Nephron (organoid): ENCODE measurements at regions not wholly inside any gene's neighbourhood (a gene's known extent, or its start where the extent isn't known, plus 50 kb on each side); places are given as distances from the start of the nearest gene placed in this dataset.

Source experiments
- H3K27ac Mint-ChIP-seq, 3 experiments: 2 replicates each; pipeline ENCODE4 v1.8.0; 2020; ENCODE audit warnings: mixed read lengths in 3 of 3, mild to moderate bottlenecking in 2 of 3, moderate library complexity in 1 of 3
- H3K27me3 Mint-ChIP-seq: 2 replicates; pipeline ENCODE4 v1.8.0; 2021; ENCODE audit warnings: low read depth, mild to moderate bottlenecking, moderate library complexity, mixed read lengths
- H3K36me3 Mint-ChIP-seq: 2 replicates; pipeline ENCODE4 v1.8.0; 2020; ENCODE audit warnings: low read depth, mixed read lengths
- H3K4me1 Mint-ChIP-seq: 2 replicates; pipeline ENCODE4 v1.8.0; 2020; ENCODE audit warnings: mixed read lengths
- H3K4me3 Mint-ChIP-seq, 3 experiments: 2 replicates each; pipeline ENCODE4 v1.8.0; 2020; ENCODE audit warnings: mild to moderate bottlenecking in 3 of 3, mixed read lengths in 3 of 3, moderate library complexity in 2 of 3
- H3K9me3 Mint-ChIP-seq: 2 replicates; pipeline ENCODE4 v1.8.0; 2020; ENCODE audit warnings: mixed read lengths
- TF ChIP-seq, protein P1 (sequence below), 3 experiments: fragments of 200-600 bp; sonication (generic); IDR thresholded peaks; one replicate each; pipeline ENCODE4 v1.5.0; 2021; ENCODE audit warnings: antibody characterized with exemption in 3 of 3; ENCODE audit not compliant: unreplicated experiment in 3 of 3

DNA sequence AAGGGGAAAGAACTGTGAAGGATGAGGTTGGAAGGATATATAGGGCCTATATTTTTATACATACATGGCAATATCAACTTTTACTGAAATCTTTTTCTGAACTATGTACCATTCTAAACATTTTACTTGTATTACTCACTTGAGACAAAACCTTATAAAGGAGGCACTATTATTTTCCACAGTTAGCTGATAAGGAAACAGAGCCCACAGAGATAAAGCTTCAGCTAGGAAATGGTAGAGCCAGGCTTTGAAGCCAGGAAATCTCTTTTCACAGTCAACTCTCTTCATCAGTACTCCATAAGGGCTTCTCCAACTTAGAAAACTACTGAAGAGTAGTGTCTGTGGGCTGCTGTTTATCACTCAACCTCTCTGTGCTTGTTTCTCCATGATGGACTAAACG lies 613.7 kb downstream of the PRELID2 start:
- no peaks in the 10 kb centered on the region for H3K36me3 Mint-ChIP-seq
- H3K27me3 Mint-ChIP-seq, result no peaks in the 10 kb centered on the region
- TF ChIP-seq, protein P1, sequence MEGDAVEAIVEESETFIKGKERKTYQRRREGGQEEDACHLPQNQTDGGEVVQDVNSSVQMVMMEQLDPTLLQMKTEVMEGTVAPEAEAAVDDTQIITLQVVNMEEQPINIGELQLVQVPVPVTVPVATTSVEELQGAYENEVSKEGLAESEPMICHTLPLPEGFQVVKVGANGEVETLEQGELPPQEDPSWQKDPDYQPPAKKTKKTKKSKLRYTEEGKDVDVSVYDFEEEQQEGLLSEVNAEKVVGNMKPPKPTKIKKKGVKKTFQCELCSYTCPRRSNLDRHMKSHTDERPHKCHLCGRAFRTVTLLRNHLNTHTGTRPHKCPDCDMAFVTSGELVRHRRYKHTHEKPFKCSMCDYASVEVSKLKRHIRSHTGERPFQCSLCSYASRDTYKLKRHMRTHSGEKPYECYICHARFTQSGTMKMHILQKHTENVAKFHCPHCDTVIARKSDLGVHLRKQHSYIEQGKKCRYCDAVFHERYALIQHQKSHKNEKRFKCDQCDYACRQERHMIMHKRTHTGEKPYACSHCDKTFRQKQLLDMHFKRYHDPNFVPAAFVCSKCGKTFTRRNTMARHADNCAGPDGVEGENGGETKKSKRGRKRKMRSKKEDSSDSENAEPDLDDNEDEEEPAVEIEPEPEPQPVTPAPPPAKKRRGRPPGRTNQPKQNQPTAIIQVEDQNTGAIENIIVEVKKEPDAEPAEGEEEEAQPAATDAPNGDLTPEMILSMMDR (IDR thresholded peaks at IDR 0.05; ENCODE audit: unreplicated experiment in 3 of 3), result no peak
- no peaks in the 10 kb centered on the region for H3K4me1 Mint-ChIP-seq
- peaks cover 1% of the 10 kb centered on the region for H3K9me3 Mint-ChIP-seq
- no peak overlapping the region for H3K27ac Mint-ChIP-seq
- H3K4me3 Mint-ChIP-seq, result no peak overlapping the region

DNA sequence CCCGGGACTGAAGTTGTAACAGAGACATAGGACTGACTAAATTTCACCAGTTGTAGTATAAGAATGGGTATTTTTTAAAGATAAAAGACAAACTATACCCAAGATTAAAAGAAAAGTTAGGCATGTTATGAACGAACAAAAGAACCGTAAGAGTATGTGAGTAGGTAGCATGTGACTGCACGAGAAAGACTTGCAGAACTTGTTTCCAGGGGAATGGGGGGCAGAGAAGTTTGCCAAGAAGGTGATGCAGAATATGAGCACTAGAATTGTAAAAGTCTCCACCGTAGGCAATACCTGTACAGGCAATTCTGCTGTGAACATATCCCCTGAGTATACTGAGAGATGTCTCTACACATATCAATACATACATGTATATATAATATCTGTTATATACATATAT lies 614.7 kb downstream of the PRELID2 start:
- no peaks in the 10 kb centered on the region for H3K36me3 Mint-ChIP-seq

DNA sequence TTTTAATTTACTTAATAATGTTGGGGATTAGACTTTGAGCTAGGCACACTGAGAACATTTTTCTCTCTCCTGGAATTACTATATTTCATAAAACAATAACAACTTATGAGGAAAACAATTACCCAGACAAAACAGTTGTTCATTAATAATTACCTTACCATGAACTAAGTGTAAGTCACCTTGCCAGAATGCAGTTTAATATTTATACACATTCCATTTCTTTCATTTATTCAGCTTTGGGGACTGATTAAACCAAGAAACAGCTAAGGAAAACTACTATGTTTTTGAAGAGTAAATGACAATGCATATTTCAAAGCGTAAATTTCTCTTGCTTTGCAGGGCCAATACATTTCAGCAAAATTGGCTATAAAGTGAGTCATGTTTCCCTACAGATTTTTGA lies 616.2 kb downstream of the PRELID2 start:
- no peaks in the 10 kb centered on the region for H3K4me1 Mint-ChIP-seq
- no peaks in the 10 kb centered on the region for H3K27me3 Mint-ChIP-seq
- H3K36me3 Mint-ChIP-seq, result peaks cover 7% of the 10 kb centered on the region
- H3K4me3 Mint-ChIP-seq, result no peak overlapping the region
- peak overlapping the region in 1 of 3 experiments; percentile 92 for H3K27ac Mint-ChIP-seq
- TF ChIP-seq, protein P1 (IDR thresholded peaks at IDR 0.05; ENCODE audit: unreplicated experiment in 3 of 3), result no peak
- H3K9me3 Mint-ChIP-seq, result peaks cover 12% of the 10 kb centered on the region

More for the DNA sequence above, 614.7 kb downstream of the PRELID2 start:
- no peak overlapping the region for H3K27ac Mint-ChIP-seq
- no peaks in the 10 kb centered on the region for H3K4me1 Mint-ChIP-seq
- peaks cover 2% of the 10 kb centered on the region for H3K9me3 Mint-ChIP-seq
- TF ChIP-seq, protein P1 (IDR thresholded peaks at IDR 0.05; ENCODE audit: unreplicated experiment in 3 of 3), result no peak
- no peak overlapping the region for H3K4me3 Mint-ChIP-seq
- H3K27me3 Mint-ChIP-seq, result no peaks in the 10 kb centered on the region

DNA sequence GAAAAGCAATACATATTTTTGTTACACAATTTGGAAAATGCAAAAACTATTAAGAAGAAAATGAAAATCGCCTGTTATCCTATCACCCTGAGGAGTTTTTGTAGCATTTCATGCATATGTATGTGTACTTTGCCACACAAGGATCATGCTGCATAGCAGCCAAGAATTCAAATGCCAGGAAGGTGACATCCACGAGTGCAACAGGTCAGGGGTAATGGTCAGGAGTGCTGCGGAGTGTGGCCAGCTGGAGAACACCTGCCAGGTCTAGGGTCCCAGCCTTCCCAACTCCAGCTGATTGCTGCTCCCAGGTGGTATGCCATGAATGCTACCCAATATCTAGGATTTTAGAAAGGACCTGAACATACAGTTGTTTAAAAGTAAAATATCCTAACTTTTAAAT lies 617.1 kb downstream of the PRELID2 start:
- peak overlapping the region in 1 of 3 experiments; percentile 92 for H3K27ac Mint-ChIP-seq
- H3K4me3 Mint-ChIP-seq, result no peak overlapping the region
- peaks cover 7% of the 10 kb centered on the region for H3K36me3 Mint-ChIP-seq
- no peaks in the 10 kb centered on the region for H3K4me1 Mint-ChIP-seq
- TF ChIP-seq, protein P1 (IDR thresholded peaks at IDR 0.05; ENCODE audit: unreplicated experiment in 3 of 3), result no peak
- no peaks in the 10 kb centered on the region for H3K27me3 Mint-ChIP-seq
- peaks cover 17% of the 10 kb centered on the region for H3K9me3 Mint-ChIP-seq

DNA sequence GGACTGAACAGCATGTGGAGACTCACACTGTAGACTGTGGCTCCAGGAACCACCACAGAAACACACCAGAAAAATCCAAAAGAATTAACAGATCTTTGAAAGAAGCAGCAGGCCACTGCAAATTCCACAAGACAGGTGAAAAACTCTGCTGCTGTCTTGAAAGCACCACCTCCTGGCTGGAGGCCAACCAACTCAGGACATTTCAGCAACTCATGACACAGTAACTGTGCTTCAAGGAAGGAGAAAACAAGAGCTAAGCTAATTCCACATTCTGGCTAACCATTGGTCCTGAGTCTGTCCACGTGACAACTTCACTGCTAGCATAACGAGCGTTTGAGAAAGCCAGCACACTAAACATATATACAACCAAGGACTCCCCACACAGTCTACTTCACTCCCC lies 625.1 kb downstream of the PRELID2 start:
- H3K9me3 Mint-ChIP-seq, result peaks cover 36% of the 10 kb centered on the region
- TF ChIP-seq, protein P1 (IDR thresholded peaks at IDR 0.05; ENCODE audit: unreplicated experiment in 3 of 3), result no peak
- H3K27ac Mint-ChIP-seq, result no peak overlapping the region
- no peak overlapping the region for H3K4me3 Mint-ChIP-seq
- no peaks in the 10 kb centered on the region for H3K27me3 Mint-ChIP-seq
- no peaks in the 10 kb centered on the region for H3K4me1 Mint-ChIP-seq
- peaks cover 7% of the 10 kb centered on the region for H3K36me3 Mint-ChIP-seq

DNA sequence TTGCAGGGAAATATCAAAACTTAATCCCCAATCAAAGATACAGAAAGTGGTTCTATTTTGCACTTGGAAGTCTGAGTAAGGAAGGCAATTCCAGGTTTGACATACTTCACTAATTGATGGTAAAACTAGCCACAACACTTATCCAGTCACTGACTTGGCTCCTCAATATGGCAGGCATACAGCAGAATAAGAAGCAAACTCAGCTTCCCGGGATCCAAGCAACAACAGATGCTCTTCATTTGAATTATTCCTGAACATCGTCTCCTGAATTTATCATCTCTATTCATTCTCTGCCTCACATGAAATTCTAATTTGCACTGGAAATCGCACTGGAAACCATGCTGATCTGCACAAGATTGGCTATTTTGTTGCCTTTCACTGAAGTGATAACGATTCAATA lies 629.6 kb downstream of the PRELID2 start:
- Mint-ChIP-seq H3K27ac (no peak overlapping the region), H3K36me3 (no peaks in the 10 kb centered on the region), H3K27me3 (no peaks in the 10 kb centered on the region), H3K4me3 (no peak overlapping the region), H3K4me1 (no peaks in the 10 kb centered on the region), H3K9me3 (peaks cover 4% of the 10 kb centered on the region)
- TF ChIP-seq, protein P1 (IDR thresholded peaks at IDR 0.05; ENCODE audit: unreplicated experiment in 3 of 3), result no peak
